Omental fat pad (tissue), 3 donors: ENCODE measurements at regions not wholly inside any gene's neighbourhood (a gene's known extent, or its start where the extent isn't known, plus 50 kb on each side); places are given as distances from the start of the nearest gene placed in this dataset. TPM values are rescaled to one million over a fixed set of nuclear protein-coding genes. Genes with fewer than 3 reads are reported as not detected.

Source experiments
- ATAC-seq: fragments of 150-250 bp; one replicate; pipeline ENCODE4 v1.9.1; 2016; ENCODE audit warnings: mild to moderate bottlenecking, moderate library complexity; ENCODE audit not compliant: low FRiP score
- DNase-seq: peaks from one replicate; pipeline ENCODE4 v3.0.0-alpha.2; 2019; ENCODE audit warnings: low spot score
- CTCF ChIP-seq, 3 donors: fragments of 450-650 bp; IDR thresholded peaks; one replicate each; pipeline ENCODE4 v1.5.1; 2016 to 2017; ENCODE audit warnings: antibody characterized with exemption in 3 of 3, mild to moderate bottlenecking in 3 of 3, moderate library complexity in 2 of 3
- small RNA-seq: library from RNA; depleted of rRNA; stranded (forward); fragments of <200 nt; gene quantifications from one replicate; pipeline ENCODE3, GENCODE V24; 2016

DNA sequence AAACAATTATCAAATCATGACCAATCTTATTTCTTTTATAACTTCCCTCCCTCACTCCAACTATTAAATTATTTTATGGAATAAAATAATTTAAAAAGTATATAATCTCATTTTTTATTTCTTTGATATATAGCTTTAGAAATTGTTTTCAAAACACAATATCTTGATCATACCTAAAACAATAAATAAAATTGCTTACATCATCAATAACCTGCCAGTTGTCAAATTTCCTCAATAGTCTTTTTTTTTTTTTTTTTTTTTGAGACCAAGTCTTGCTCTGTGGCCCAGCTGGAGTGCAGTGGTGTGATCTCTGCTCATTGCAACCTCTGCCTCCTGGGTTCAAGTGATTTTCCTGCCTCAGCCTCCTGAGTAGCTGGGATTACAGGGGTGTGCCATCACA lies 60.1 kb upstream of the ELOVL5 start:
- DNase-seq (no peak), ATAC-seq (no peak)
- no peak for TF ChIP-seq CTCF (IDR thresholded peaks at IDR 0.05)

GRCh38 chr6:53399027-53399344 lies 50.2 kb upstream of the ELOVL5 start:
- no peak for TF ChIP-seq CTCF (IDR thresholded peaks at IDR 0.05)
- DNase-seq (no peak), ATAC-seq (no peak)

GRCh38 chr6:53398247-53399026 lies 49.7 kb upstream of the ELOVL5 start:
- no peak for TF ChIP-seq CTCF (IDR thresholded peaks at IDR 0.05)
- DNase-seq (no peak), ATAC-seq (no peak)

Small RNA genes lying in the stretch of these regions (small RNA-seq; reads per million reads assigned to genes)
- gene NANOGP3 = not detected
